ENCODE measurements at regions not wholly inside any gene's neighbourhood (a gene's known extent, or its start where the extent isn't known, plus 50 kb on each side); places are given as distances from the start of the nearest gene placed in this dataset.

DNA sequence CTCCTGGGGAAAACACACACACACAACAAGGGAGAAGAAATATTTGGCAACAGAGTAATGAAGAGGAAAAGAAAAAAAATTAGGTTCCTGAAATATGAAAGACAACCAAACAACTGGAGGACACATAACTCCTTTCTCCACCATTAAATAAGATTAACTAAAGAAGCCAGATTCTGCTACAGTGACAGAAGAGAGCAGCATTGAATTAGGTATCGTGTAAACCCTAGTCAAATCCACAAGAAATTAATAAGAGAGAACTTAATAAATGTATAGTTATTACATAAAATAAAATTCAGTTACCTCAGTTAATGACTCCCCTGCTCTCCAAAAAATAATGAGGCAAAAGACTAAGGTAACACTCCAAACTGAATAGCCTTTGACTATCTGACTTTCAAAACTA is 306.7 kb downstream of the CRPPA start:
- Histone ChIP-seq H2AFZ (no peak overlapping the region), H3K9me2 (ENCODE audit: insufficient read depth) (no peaks in the 10 kb centered on the region), H4K20me1 (replicated peaks; ENCODE audit: insufficient read depth) (no peaks in the 10 kb centered on the region), H3K79me2 (replicated peaks; ENCODE audit: insufficient read depth) (no peaks in the 10 kb centered on the region), H3K27me3 (ENCODE audit: insufficient read depth) (no peaks in the 10 kb centered on the region), H3K36me3 (ENCODE audit: insufficient read depth) (peaks cover 6% of the 10 kb centered on the region; the same call in 1 of the 2 replicates), H3F3A (replicated peaks; ENCODE audit: low read depth) (no peaks in the 10 kb centered on the region), H3K4me1 (ENCODE audit: insufficient read depth) (no peaks in the 10 kb centered on the region), H3K27ac (ENCODE audit: low read depth) (no peak overlapping the region), H3K4me3 (no peak overlapping the region), H3K4me2 (no peak overlapping the region)
- H3K4me3 Mint-ChIP-seq = no peak overlapping the region
- peaks cover 2% of the 10 kb centered on the region for H3K27me3 Mint-ChIP-seq (ENCODE audit: insufficient read depth, low read depth, poor library complexity)
- DNase-seq (ENCODE audit: low spot score) = peak; percentile 21
- TF ChIP-seq, protein P1, sequence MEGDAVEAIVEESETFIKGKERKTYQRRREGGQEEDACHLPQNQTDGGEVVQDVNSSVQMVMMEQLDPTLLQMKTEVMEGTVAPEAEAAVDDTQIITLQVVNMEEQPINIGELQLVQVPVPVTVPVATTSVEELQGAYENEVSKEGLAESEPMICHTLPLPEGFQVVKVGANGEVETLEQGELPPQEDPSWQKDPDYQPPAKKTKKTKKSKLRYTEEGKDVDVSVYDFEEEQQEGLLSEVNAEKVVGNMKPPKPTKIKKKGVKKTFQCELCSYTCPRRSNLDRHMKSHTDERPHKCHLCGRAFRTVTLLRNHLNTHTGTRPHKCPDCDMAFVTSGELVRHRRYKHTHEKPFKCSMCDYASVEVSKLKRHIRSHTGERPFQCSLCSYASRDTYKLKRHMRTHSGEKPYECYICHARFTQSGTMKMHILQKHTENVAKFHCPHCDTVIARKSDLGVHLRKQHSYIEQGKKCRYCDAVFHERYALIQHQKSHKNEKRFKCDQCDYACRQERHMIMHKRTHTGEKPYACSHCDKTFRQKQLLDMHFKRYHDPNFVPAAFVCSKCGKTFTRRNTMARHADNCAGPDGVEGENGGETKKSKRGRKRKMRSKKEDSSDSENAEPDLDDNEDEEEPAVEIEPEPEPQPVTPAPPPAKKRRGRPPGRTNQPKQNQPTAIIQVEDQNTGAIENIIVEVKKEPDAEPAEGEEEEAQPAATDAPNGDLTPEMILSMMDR (conservative IDR thresholded peaks at IDR 0.05; ENCODE audit: low read depth in 2 of 2) = peak; percentile 66 to 71
- TF ChIP-seq ZNF331 (CRISPR knock-in tag; IDR thresholded peaks at IDR 0.05; ENCODE audit: low read depth) (no peak), EZH2 (IDR thresholded peaks at IDR 0.05; ENCODE audit: low read depth, unreplicated experiment) (no peak)
- H3K4me1 Mint-ChIP-seq = peaks cover 3% of the 10 kb centered on the region; the same call in 2 of the 3 replicates
- no peaks in the 10 kb centered on the region; the same call in 1 of the 3 replicates for H3K36me3 Mint-ChIP-seq (ENCODE audit: low read depth)
- ATAC-seq = no peak
- peaks cover 10% of the 10 kb centered on the region for H3K9me3 Mint-ChIP-seq
- no peak overlapping the region for H3K27ac Mint-ChIP-seq

DNA sequence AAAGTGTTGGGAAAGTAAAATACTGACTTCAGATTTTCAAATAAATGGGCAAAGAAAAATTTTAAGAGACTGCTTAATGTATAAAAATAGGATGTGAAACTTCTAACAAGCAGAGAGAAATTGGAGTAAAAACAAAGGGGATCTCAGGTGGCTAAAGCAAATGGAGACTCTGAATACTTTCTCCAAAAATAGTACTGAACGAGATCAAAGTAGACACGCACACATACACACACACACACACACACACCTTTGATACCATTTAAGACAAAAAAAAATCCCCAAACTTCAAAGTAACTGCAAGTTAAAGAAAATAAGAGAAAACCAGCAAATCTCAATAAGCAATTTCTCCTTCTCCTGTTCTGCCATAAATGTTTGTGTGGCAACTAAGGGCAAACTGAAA is 307.3 kb downstream of the CRPPA start:
- H3K9me3 Mint-ChIP-seq = peaks cover 14% of the 10 kb centered on the region
- Histone ChIP-seq H3K4me1 (ENCODE audit: insufficient read depth) (no peaks in the 10 kb centered on the region), H3K36me3 (ENCODE audit: insufficient read depth) (peaks cover 6% of the 10 kb centered on the region; the same call in 1 of the 2 replicates), H2AFZ (no peak overlapping the region), H3K79me2 (replicated peaks; ENCODE audit: insufficient read depth) (no peaks in the 10 kb centered on the region), H4K20me1 (replicated peaks; ENCODE audit: insufficient read depth) (no peaks in the 10 kb centered on the region), H3K4me3 (no peak overlapping the region), H3K9me2 (ENCODE audit: insufficient read depth) (no peaks in the 10 kb centered on the region), H3K4me2 (no peak overlapping the region), H3K27me3 (ENCODE audit: insufficient read depth) (no peaks in the 10 kb centered on the region), H3K27ac (ENCODE audit: low read depth) (no peak overlapping the region), H3F3A (replicated peaks; ENCODE audit: low read depth) (no peaks in the 10 kb centered on the region)
- no peak for ATAC-seq
- peaks cover 2% of the 10 kb centered on the region for H3K27me3 Mint-ChIP-seq (ENCODE audit: insufficient read depth, low read depth, poor library complexity)
- peaks cover 3% of the 10 kb centered on the region; the same call in 2 of the 3 replicates for H3K4me1 Mint-ChIP-seq
- no peak overlapping the region for H3K27ac Mint-ChIP-seq
- H3K4me3 Mint-ChIP-seq = no peak overlapping the region
- no peak for DNase-seq (ENCODE audit: low spot score)
- H3K36me3 Mint-ChIP-seq (ENCODE audit: low read depth) = peaks cover 2% of the 10 kb centered on the region; the same call in 2 of the 3 replicates
- TF ChIP-seq ZNF331 (CRISPR knock-in tag; IDR thresholded peaks at IDR 0.05; ENCODE audit: low read depth) (no peak), STAT1 (IDR thresholded peaks at IDR 0.05; ENCODE audit: unreplicated experiment) (no peak), EZH2 (IDR thresholded peaks at IDR 0.05; ENCODE audit: low read depth, unreplicated experiment) (no peak), NANOG (IDR thresholded peaks at IDR 0.05; ENCODE audit: borderline replicate concordance) (no peak)
- TF ChIP-seq, protein P1 (conservative IDR thresholded peaks at IDR 0.05; ENCODE audit: low read depth in 2 of 2) = no peak
- TF ChIP-seq, protein P2, sequence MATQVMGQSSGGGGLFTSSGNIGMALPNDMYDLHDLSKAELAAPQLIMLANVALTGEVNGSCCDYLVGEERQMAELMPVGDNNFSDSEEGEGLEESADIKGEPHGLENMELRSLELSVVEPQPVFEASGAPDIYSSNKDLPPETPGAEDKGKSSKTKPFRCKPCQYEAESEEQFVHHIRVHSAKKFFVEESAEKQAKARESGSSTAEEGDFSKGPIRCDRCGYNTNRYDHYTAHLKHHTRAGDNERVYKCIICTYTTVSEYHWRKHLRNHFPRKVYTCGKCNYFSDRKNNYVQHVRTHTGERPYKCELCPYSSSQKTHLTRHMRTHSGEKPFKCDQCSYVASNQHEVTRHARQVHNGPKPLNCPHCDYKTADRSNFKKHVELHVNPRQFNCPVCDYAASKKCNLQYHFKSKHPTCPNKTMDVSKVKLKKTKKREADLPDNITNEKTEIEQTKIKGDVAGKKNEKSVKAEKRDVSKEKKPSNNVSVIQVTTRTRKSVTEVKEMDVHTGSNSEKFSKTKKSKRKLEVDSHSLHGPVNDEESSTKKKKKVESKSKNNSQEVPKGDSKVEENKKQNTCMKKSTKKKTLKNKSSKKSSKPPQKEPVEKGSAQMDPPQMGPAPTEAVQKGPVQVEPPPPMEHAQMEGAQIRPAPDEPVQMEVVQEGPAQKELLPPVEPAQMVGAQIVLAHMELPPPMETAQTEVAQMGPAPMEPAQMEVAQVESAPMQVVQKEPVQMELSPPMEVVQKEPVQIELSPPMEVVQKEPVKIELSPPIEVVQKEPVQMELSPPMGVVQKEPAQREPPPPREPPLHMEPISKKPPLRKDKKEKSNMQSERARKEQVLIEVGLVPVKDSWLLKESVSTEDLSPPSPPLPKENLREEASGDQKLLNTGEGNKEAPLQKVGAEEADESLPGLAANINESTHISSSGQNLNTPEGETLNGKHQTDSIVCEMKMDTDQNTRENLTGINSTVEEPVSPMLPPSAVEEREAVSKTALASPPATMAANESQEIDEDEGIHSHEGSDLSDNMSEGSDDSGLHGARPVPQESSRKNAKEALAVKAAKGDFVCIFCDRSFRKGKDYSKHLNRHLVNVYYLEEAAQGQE (IDR thresholded peaks at IDR 0.05; ENCODE audit: unreplicated experiment) = no peak
- TF ChIP-seq, protein P3, sequence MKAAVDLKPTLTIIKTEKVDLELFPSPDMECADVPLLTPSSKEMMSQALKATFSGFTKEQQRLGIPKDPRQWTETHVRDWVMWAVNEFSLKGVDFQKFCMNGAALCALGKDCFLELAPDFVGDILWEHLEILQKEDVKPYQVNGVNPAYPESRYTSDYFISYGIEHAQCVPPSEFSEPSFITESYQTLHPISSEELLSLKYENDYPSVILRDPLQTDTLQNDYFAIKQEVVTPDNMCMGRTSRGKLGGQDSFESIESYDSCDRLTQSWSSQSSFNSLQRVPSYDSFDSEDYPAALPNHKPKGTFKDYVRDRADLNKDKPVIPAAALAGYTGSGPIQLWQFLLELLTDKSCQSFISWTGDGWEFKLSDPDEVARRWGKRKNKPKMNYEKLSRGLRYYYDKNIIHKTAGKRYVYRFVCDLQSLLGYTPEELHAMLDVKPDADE (IDR thresholded peaks at IDR 0.05) = no peak

Data from GM23338 (cell line).